AG04449 (cell line): ENCODE measurements at regions not wholly inside any gene's neighbourhood (a gene's known extent, or its start where the extent isn't known, plus 50 kb on each side); places are given as distances from the start of the nearest gene placed in this dataset.

Source experiments
- CTCF ChIA-PET: fragments of 350-600 bp; formaldehyde crosslinking; extraction: SDS; loops from one replicate; lab custom pipeline; 2021; ENCODE audit warnings: antibody characterized with exemption; lab: Yijun Ruan, JAX
- POLR2A ChIA-PET: fragments of 400-600, 350-600 bp; formaldehyde crosslinking; extraction: SDS; loops from one replicate; lab custom pipeline; 2020; ENCODE audit warnings: antibody characterized with exemption, inconsistent platforms; lab: Yijun Ruan, JAX
- DNase-seq: peaks from one replicate; pipeline ENCODE4 v3.0.0-alpha.2; 2010; ENCODE audit warnings: low read depth, low spot score
- H3K4me3 ChIP-seq: 2 replicates; pipeline ENCODE4 v1.5.1; 2011; ENCODE audit warnings: low read depth, mild to moderate bottlenecking, control low read depth, low read length
- CTCF ChIP-seq: IDR thresholded peaks from one replicate; pipeline ENCODE4 v1.5.1; 2011; ENCODE audit warnings: mild to moderate bottlenecking, moderate library complexity, low read length, control low read depth, inconsistent platforms; ENCODE audit not compliant: insufficient read depth; ENCODE audit errors: missing control alignments

- DNase-seq = no peak
- CTCF ChIA-PET = no interaction called here
- POLR2A ChIA-PET = no interaction called here
- H3K4me3 ChIP-seq = no peak overlapping the region
- TF ChIP-seq CTCF = no peak
Measured at GRCh38 chr21:24023402-24023801, 1583.9 kb downstream of the MRPL39 start.

- H3K4me3 ChIP-seq = no peak overlapping the region
Measured at GRCh38 chr21:24014381-24014780, 1592.9 kb downstream of the MRPL39 start.

GRCh38 chr21:24011087-24011486 is 1596.2 kb downstream of the MRPL39 start:
- ChIA-PET POLR2A (no interaction called here), CTCF (no interaction called here)
- H3K4me3 ChIP-seq = no peak overlapping the region
- TF ChIP-seq CTCF = no peak
- no peak for DNase-seq

More at GRCh38 chr21:24014381-24014780, 1592.9 kb downstream of the MRPL39 start:
- TF ChIP-seq CTCF = no peak
- POLR2A ChIA-PET = no interaction called here
- CTCF ChIA-PET = interaction anchor here (0.8 to 1.2 kb wide), 2 partner anchors 21 to 32 kb away, joined by 4 to 7 read pairs; no protein-coding TSS in a partner anchor
- no peak for DNase-seq

- CTCF ChIA-PET = interaction anchor here (1.2 kb wide), 1 partner anchor 39 kb away, joined by 4 read pairs; no protein-coding TSS in a partner anchor
- DNase-seq = no peak
Measured at GRCh38 chr21:24007592-24007991, 1599.7 kb downstream of the MRPL39 start.

GRCh38 chr21:23986987-23987386 is 1620.3 kb downstream of the MRPL39 start:
- ChIA-PET CTCF (no interaction called here), POLR2A (no interaction called here)
- no peak overlapping the region for H3K4me3 ChIP-seq
- TF ChIP-seq CTCF = no peak
- no peak for DNase-seq

More at GRCh38 chr21:24007592-24007991, 1599.7 kb downstream of the MRPL39 start:
- H3K4me3 ChIP-seq = no peak overlapping the region
- no peak for TF ChIP-seq CTCF
- POLR2A ChIA-PET = no interaction called here

- CTCF ChIA-PET = no interaction called here
- DNase-seq = no peak
- POLR2A ChIA-PET = no interaction called here
- no peak overlapping the region for H3K4me3 ChIP-seq
- no peak for TF ChIP-seq CTCF
Measured at GRCh38 chr21:23986214-23986613, 1621.1 kb downstream of the MRPL39 start.
